SK-N-SH treated with all-trans-retinoic acid at 6 μM for 48 hours (cell line): ENCODE measurements at regions not wholly inside any gene's neighbourhood (a gene's known extent, or its start where the extent isn't known, plus 50 kb on each side); places are given as distances from the start of the nearest gene placed in this dataset.

Source experiments
- ATAC-seq: fragments of 200-7000 bp; cut with Tn5 transposase; 3 replicates; pipeline ENCODE4 v1.9.1; 2020; ENCODE audit warnings: mild to moderate bottlenecking, moderate library complexity
- ARNTL ChIP-seq: fragments of 450-650 bp; formaldehyde crosslinking; IDR thresholded peaks from 2 replicates; pipeline ENCODE4 v1.5.0; 2020; ENCODE audit warnings: low read depth, mild to moderate bottlenecking, moderate library complexity, borderline replicate concordance
- BACH2 ChIP-seq: fragments of 250-450 bp; sonication (Bioruptor Pico); IDR thresholded peaks from 2 replicates; pipeline ENCODE4 v1.9.0; 2021; ENCODE audit warnings: mild to moderate bottlenecking, borderline replicate concordance
- CSDC2 ChIP-seq: fragments of 250-450 bp; sonication (Bioruptor Pico); IDR thresholded peaks from 2 replicates; pipeline ENCODE4 v1.5.0; 2020; ENCODE audit warnings: mild to moderate bottlenecking, moderate library complexity
- ESRRG ChIP-seq: fragments of 250-450 bp; sonication (Bioruptor Pico); IDR thresholded peaks from 2 replicates; pipeline ENCODE4 v1.6.1; 2021; ENCODE audit warnings: mild to moderate bottlenecking
- GLIS3 ChIP-seq: fragments of 250-450 bp; sonication (Bioruptor Pico); IDR thresholded peaks from 2 replicates; pipeline ENCODE4 v1.5.0; 2020; ENCODE audit warnings: mild to moderate bottlenecking, moderate library complexity
- ISL1 ChIP-seq: fragments of 250-450 bp; sonication (Bioruptor Pico); IDR thresholded peaks from 2 replicates; pipeline ENCODE4 v2.1.2; 2022; ENCODE audit warnings: mild to moderate bottlenecking, moderate library complexity
- OSR1 ChIP-seq: fragments of 250-450 bp; sonication (Bioruptor Pico); IDR thresholded peaks from 2 replicates; pipeline ENCODE4 v1.8.0; 2022; ENCODE audit warnings: moderate library complexity, mild to moderate bottlenecking, inconsistent platforms
- PPARA ChIP-seq: fragments of 250-450 bp; sonication (Bioruptor Pico); IDR thresholded peaks from 2 replicates; pipeline ENCODE4 v1.5.0; 2020; ENCODE audit warnings: mild to moderate bottlenecking, borderline replicate concordance
- RARB ChIP-seq: fragments of 250-450 bp; sonication (Bioruptor Pico); IDR thresholded peaks from 2 replicates; pipeline ENCODE4 v1.8.0; 2021; ENCODE audit warnings: mild to moderate bottlenecking, moderate library complexity
- SNAI2 ChIP-seq: fragments of 250-450 bp; sonication (Bioruptor Pico); IDR thresholded peaks from 2 replicates; pipeline ENCODE4 v1.5.0; 2020; ENCODE audit warnings: mild to moderate bottlenecking, moderate library complexity
- TCF4 ChIP-seq: fragments of 250-450 bp; sonication (Bioruptor Pico); IDR thresholded peaks from 2 replicates; pipeline ENCODE4 v1.8.0; 2021; ENCODE audit warnings: mild to moderate bottlenecking, moderate library complexity, borderline replicate concordance
- TOX ChIP-seq: fragments of 250-450 bp; sonication (Bioruptor Pico); IDR thresholded peaks from 2 replicates; pipeline ENCODE4 v1.8.0; 2021; ENCODE audit warnings: mild to moderate bottlenecking, moderate library complexity, borderline replicate concordance
- ZC3H10 ChIP-seq: fragments of 250-450 bp; sonication (Bioruptor Pico); IDR thresholded peaks from 2 replicates; pipeline ENCODE4 v1.5.1; 2021; ENCODE audit warnings: mild to moderate bottlenecking, moderate library complexity
- ZFP3 ChIP-seq: fragments of 250-450 bp; sonication (Bioruptor Pico); IDR thresholded peaks from 2 replicates; pipeline ENCODE4 v1.5.0; 2020; ENCODE audit warnings: mild to moderate bottlenecking, moderate library complexity
- ZFP30 ChIP-seq: fragments of 450-650 bp; formaldehyde crosslinking; IDR thresholded peaks from 2 replicates; pipeline ENCODE4 v1.5.0; 2022; ENCODE audit warnings: mild to moderate bottlenecking, moderate library complexity
- ZNF565 ChIP-seq: fragments of 450-650 bp; formaldehyde crosslinking; conservative IDR thresholded peaks from 2 replicates; pipeline ENCODE4 v1.5.0; 2020; ENCODE audit warnings: low read depth, mild to moderate bottlenecking, moderate library complexity
- ZNF70 ChIP-seq: fragments of 450-650 bp; formaldehyde crosslinking; IDR thresholded peaks from 2 replicates; pipeline ENCODE4 v1.5.0; 2020; ENCODE audit warnings: mild to moderate bottlenecking, moderate library complexity
- ZNF8 ChIP-seq: fragments of 450-650 bp; formaldehyde crosslinking; IDR thresholded peaks from 2 replicates; pipeline ENCODE4 v1.5.0; 2020; ENCODE audit warnings: mild to moderate bottlenecking, moderate library complexity
- TF ChIP-seq, protein P1 (sequence below): fragments of 250-450 bp; sonication (Bioruptor Pico); IDR thresholded peaks from 2 replicates; pipeline ENCODE4 v1.8.0; 2020; ENCODE audit warnings: mild to moderate bottlenecking, moderate library complexity, borderline replicate concordance
- TF ChIP-seq, protein P2 (sequence below): fragments of 250-450 bp; sonication (Bioruptor Pico); IDR thresholded peaks from 2 replicates; pipeline ENCODE4 v1.5.1; 2021; ENCODE audit warnings: mild to moderate bottlenecking, moderate library complexity
- TF ChIP-seq, protein P3 (sequence below): fragments of 250-450 bp; sonication (Bioruptor Pico); IDR thresholded peaks from 2 replicates; pipeline ENCODE4 v1.5.0; 2020; ENCODE audit warnings: mild to moderate bottlenecking, moderate library complexity
- TF ChIP-seq, protein P4 (sequence below): fragments of 250-450 bp; sonication (Bioruptor Pico); IDR thresholded peaks from 2 replicates; pipeline ENCODE4 v1.5.1; 2020; ENCODE audit warnings: low read depth, mild to moderate bottlenecking, moderate library complexity
- TF ChIP-seq, protein P5 (sequence below): fragments of 250-450 bp; sonication (Bioruptor Pico); IDR thresholded peaks from 2 replicates; pipeline ENCODE4 v1.8.0; 2021; ENCODE audit warnings: low read depth, mild to moderate bottlenecking, moderate library complexity, borderline replicate concordance

DNA sequence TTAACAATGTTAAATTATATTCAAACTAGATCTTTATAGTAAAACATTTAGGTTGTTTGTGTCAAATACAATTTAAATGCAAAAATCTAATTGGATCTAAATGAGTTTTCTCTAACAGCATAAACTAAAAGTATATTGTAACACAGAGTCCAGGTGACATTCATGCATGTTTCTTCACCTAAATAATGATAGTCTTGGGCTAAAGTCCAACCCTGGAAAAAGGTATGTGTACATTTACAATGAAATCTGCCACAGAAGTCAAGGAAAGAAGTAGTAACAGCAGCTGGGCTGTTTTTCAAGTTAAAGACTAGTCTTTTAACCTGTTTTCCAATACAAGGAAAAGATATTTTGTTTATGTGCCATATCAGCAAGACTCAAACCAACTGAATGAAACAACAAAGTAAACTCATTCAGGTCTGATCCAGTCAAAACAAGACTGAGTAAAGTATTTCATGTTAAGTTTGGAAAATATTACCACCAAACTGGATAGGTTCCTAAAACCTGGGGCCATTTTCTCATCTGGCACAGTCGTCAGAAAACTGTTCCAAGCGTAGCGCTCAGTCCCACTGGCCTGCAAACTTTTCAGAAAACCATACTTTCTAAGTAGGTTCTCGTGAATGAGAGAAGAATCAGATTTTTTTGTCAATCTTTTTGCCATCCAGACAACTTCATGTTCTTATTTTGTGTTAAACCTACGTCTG lies 349.2 kb downstream of the HGF start:
- no peak for ATAC-seq
- TF ChIP-seq, protein P1, sequence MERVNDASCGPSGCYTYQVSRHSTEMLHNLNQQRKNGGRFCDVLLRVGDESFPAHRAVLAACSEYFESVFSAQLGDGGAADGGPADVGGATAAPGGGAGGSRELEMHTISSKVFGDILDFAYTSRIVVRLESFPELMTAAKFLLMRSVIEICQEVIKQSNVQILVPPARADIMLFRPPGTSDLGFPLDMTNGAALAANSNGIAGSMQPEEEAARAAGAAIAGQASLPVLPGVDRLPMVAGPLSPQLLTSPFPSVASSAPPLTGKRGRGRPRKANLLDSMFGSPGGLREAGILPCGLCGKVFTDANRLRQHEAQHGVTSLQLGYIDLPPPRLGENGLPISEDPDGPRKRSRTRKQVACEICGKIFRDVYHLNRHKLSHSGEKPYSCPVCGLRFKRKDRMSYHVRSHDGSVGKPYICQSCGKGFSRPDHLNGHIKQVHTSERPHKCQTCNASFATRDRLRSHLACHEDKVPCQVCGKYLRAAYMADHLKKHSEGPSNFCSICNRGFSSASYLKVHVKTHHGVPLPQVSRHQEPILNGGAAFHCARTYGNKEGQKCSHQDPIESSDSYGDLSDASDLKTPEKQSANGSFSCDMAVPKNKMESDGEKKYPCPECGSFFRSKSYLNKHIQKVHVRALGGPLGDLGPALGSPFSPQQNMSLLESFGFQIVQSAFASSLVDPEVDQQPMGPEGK (CRISPR knock-in tag), result no peak
- no peak for TF ChIP-seq ZNF8 (CRISPR knock-in tag)
- TF ChIP-seq ZC3H10 (CRISPR knock-in tag), result no peak
- TF ChIP-seq, protein P2, sequence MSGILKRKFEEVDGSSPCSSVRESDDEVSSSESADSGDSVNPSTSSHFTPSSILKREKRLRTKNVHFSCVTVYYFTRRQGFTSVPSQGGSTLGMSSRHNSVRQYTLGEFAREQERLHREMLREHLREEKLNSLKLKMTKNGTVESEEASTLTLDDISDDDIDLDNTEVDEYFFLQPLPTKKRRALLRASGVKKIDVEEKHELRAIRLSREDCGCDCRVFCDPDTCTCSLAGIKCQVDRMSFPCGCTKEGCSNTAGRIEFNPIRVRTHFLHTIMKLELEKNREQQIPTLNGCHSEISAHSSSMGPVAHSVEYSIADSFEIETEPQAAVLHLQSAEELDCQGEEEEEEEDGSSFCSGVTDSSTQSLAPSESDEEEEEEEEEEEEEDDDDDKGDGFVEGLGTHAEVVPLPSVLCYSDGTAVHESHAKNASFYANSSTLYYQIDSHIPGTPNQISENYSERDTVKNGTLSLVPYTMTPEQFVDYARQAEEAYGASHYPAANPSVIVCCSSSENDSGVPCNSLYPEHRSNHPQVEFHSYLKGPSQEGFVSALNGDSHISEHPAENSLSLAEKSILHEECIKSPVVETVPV, result no peak
- no peak for TF ChIP-seq ARNTL (CRISPR knock-in tag)
- TF ChIP-seq ZFP30, result no peak
- TF ChIP-seq ZFP3 (CRISPR knock-in tag), result no peak
- TF ChIP-seq OSR1 (CRISPR knock-in tag), result no peak
- TF ChIP-seq RARB, result no peak
- no peak for TF ChIP-seq PPARA (CRISPR knock-in tag)
- TF ChIP-seq TCF4, result no peak
- no peak for TF ChIP-seq TOX (CRISPR knock-in tag)
- TF ChIP-seq, protein P3, sequence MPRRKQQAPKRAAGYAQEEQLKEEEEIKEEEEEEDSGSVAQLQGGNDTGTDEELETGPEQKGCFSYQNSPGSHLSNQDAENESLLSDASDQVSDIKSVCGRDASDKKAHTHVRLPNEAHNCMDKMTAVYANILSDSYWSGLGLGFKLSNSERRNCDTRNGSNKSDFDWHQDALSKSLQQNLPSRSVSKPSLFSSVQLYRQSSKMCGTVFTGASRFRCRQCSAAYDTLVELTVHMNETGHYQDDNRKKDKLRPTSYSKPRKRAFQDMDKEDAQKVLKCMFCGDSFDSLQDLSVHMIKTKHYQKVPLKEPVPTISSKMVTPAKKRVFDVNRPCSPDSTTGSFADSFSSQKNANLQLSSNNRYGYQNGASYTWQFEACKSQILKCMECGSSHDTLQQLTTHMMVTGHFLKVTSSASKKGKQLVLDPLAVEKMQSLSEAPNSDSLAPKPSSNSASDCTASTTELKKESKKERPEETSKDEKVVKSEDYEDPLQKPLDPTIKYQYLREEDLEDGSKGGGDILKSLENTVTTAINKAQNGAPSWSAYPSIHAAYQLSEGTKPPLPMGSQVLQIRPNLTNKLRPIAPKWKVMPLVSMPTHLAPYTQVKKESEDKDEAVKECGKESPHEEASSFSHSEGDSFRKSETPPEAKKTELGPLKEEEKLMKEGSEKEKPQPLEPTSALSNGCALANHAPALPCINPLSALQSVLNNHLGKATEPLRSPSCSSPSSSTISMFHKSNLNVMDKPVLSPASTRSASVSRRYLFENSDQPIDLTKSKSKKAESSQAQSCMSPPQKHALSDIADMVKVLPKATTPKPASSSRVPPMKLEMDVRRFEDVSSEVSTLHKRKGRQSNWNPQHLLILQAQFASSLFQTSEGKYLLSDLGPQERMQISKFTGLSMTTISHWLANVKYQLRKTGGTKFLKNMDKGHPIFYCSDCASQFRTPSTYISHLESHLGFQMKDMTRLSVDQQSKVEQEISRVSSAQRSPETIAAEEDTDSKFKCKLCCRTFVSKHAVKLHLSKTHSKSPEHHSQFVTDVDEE, result no peak
- TF ChIP-seq, protein P4, sequence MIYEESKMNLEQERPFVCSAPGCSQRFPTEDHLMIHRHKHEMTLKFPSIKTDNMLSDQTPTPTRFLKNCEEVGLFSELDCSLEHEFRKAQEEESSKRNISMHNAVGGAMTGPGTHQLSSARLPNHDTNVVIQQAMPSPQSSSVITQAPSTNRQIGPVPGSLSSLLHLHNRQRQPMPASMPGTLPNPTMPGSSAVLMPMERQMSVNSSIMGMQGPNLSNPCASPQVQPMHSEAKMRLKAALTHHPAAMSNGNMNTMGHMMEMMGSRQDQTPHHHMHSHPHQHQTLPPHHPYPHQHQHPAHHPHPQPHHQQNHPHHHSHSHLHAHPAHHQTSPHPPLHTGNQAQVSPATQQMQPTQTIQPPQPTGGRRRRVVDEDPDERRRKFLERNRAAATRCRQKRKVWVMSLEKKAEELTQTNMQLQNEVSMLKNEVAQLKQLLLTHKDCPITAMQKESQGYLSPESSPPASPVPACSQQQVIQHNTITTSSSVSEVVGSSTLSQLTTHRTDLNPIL (CRISPR knock-in tag), result no peak
- no peak for TF ChIP-seq GLIS3 (CRISPR knock-in tag)
- no peak for TF ChIP-seq BACH2 (CRISPR knock-in tag)
- TF ChIP-seq ZNF70 (CRISPR knock-in tag), result no peak
- no peak for TF ChIP-seq SNAI2 (CRISPR knock-in tag)
- no peak for TF ChIP-seq ZNF565 (CRISPR knock-in tag)
- TF ChIP-seq, protein P5, sequence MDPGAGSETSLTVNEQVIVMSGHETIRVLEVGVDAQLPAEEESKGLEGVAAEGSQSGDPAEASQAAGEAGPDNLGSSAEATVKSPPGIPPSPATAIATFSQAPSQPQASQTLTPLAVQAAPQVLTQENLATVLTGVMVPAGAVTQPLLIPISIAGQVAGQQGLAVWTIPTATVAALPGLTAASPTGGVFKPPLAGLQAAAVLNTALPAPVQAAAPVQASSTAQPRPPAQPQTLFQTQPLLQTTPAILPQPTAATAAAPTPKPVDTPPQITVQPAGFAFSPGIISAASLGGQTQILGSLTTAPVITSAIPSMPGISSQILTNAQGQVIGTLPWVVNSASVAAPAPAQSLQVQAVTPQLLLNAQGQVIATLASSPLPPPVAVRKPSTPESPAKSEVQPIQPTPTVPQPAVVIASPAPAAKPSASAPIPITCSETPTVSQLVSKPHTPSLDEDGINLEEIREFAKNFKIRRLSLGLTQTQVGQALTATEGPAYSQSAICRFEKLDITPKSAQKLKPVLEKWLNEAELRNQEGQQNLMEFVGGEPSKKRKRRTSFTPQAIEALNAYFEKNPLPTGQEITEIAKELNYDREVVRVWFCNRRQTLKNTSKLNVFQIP, result no peak

DNA sequence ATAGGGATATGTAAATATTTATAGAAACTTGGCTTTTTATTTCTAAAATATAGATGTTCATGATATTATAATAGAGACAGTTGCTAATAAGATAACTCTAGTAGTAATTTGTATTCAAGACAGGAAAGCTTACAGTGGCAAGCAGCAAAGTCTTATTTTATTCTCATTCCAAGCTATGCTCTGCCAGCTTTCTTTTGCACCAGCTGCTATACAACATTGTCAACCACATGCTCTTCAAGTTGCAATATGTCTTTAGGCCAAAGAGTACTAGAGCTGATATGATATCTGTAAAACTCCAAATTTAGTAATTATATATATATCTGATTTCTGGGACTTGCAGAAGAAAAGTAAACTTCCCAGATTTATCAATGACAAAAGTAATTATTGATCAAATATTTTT lies 350.1 kb downstream of the HGF start:
- TF ChIP-seq, protein P2, result no peak
- TF ChIP-seq TOX (CRISPR knock-in tag) (no peak), GLIS3 (CRISPR knock-in tag) (no peak)

DNA sequence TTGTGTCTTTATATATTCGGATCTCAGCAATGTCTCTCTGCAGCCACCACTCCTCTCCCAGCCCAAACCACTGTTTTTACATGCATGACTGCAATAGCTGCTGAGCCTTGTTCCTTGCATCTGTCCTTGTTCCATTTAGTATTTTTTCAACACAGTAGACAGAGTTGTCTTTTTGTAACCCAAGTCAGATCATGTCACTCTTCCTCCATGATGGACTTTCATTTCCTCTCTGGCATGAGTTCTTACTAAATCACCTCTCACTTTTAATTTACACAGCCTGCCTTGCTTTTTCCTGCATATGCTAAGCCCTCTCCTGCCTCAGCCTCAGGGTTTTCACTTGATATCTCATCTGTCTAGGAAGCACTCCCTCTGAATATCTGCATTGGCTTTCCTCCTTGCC lies 353.2 kb downstream of the HGF start:
- ATAC-seq, result no peak
- TF ChIP-seq TOX (CRISPR knock-in tag), result no peak
- TF ChIP-seq ARNTL (CRISPR knock-in tag), result no peak
- no peak for TF ChIP-seq ISL1 (CRISPR knock-in tag)
- TF ChIP-seq ZFP30, result no peak
- no peak for TF ChIP-seq ZNF8 (CRISPR knock-in tag)
- no peak for TF ChIP-seq ESRRG (CRISPR knock-in tag)
- no peak for TF ChIP-seq BACH2 (CRISPR knock-in tag)
- TF ChIP-seq RARB, result no peak
- TF ChIP-seq, protein P1 (CRISPR knock-in tag), result no peak
- TF ChIP-seq, protein P5, result no peak
- TF ChIP-seq ZNF565 (CRISPR knock-in tag), result no peak
- no peak for TF ChIP-seq TCF4
- no peak for TF ChIP-seq GLIS3 (CRISPR knock-in tag)
- no peak for TF ChIP-seq ZFP3 (CRISPR knock-in tag)
- no peak for TF ChIP-seq CSDC2 (CRISPR knock-in tag)

More for the DNA sequence above, 350.1 kb downstream of the HGF start:
- ATAC-seq, result no peak
